ENCODE measurements at regions not wholly inside any gene's neighbourhood (a gene's known extent, or its start where the extent isn't known, plus 50 kb on each side); places are given as distances from the start of the nearest gene placed in this dataset.
A peak's percentile ranks its signal among the peaks of the same experiment; 100 is the strongest.

DNA sequence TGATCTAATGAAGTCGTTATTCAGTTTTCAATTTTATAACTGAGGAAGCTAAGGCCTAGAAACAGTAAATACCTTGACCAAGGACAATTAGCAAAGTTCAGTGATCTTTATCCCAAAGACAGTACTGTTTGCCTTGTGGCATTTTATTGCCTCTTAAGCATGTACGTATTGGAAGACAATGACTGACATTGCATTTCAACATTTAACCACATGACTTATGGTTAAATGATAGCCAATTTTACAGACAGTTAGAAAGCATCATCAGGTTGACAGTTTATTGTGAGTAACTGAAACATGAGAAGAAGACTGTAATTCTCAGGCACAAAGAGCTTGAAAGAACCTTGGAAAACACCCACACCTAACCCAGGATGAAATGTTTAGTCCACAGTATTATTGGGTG is 390.8 kb upstream of the ZNF385D start:
- Histone ChIP-seq H3K4me1 (no peaks in the 10 kb centered on the region), H3K9me3 (no peaks in the 10 kb centered on the region), H3K27ac (no peak overlapping the region), H3K36me3 (no peaks in the 10 kb centered on the region), H3K27me3 (no peaks in the 10 kb centered on the region), H3K4me3 (no peak overlapping the region)
- intact Hi-C loops (cut with DNase I; ENCODE audit: low total_unique reads) = no loop called here
- TF ChIP-seq, protein P1, sequence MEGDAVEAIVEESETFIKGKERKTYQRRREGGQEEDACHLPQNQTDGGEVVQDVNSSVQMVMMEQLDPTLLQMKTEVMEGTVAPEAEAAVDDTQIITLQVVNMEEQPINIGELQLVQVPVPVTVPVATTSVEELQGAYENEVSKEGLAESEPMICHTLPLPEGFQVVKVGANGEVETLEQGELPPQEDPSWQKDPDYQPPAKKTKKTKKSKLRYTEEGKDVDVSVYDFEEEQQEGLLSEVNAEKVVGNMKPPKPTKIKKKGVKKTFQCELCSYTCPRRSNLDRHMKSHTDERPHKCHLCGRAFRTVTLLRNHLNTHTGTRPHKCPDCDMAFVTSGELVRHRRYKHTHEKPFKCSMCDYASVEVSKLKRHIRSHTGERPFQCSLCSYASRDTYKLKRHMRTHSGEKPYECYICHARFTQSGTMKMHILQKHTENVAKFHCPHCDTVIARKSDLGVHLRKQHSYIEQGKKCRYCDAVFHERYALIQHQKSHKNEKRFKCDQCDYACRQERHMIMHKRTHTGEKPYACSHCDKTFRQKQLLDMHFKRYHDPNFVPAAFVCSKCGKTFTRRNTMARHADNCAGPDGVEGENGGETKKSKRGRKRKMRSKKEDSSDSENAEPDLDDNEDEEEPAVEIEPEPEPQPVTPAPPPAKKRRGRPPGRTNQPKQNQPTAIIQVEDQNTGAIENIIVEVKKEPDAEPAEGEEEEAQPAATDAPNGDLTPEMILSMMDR (IDR thresholded peaks at IDR 0.05) = no peak
- TF ChIP-seq POLR2AphosphoS5 (IDR thresholded peaks at IDR 0.05) (no peak), POLR2A (IDR thresholded peaks at IDR 0.05) (no peak)
- DNase-seq (ENCODE audit: low spot score in 2 of 2) = no peak

DNA sequence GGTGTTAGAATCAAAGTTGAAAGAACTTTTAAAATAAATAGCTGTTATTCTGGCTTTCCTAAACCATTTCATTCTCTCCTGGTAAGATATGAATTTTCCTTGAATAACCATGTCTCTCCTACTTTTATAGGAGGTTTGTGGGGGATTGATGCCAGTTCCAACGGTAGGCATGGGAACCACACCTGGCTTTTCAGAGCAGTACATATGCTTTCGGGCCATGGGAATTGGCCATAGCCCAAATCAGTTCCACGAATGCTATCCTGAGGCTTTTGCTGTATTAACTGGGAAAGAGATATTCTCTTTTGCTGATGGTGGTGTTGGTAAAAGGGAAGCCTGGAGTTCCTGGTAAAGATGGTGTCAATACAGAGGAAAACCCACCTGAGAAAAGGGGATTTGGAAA is 396.2 kb upstream of the ZNF385D start:
- intact Hi-C loops (cut with DNase I; ENCODE audit: low total_unique reads) = no loop called here
- H3K27me3 ChIP-seq = no peaks in the 10 kb centered on the region
- no peaks in the 10 kb centered on the region for H3K9me3 ChIP-seq
- no peak overlapping the region for H3K4me3 ChIP-seq
- H3K36me3 ChIP-seq = no peaks in the 10 kb centered on the region
- no peak overlapping the region for H3K27ac ChIP-seq
- TF ChIP-seq, protein P1 (IDR thresholded peaks at IDR 0.05) = no peak
- TF ChIP-seq POLR2AphosphoS5 (IDR thresholded peaks at IDR 0.05) (no peak), POLR2A (IDR thresholded peaks at IDR 0.05) (no peak)
- no peak for DNase-seq (ENCODE audit: low spot score in 2 of 2)
- H3K4me1 ChIP-seq = no peaks in the 10 kb centered on the region

DNA sequence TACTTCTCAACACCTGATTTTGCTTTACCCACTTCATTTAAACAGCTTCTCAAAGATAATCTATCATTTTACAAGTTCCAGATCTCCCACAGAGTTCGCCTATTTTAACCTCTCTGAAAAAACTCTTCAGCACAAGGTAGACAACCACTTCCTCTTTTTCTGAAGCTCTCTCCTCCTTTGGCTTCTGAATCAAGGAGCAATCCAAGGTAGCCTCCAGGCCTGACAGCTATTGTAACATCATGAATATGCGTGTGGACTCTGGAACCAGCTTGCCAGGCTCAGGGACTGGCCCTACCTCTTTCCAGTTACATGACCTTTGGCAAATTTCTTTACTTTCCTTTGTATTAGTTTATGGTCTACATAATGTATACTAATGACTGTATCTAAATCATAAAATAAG is 405.9 kb upstream of the ZNF385D start:
- peak in 1 of 2 donors; percentile 38 for DNase-seq (ENCODE audit: low spot score in 2 of 2)
- Histone ChIP-seq H3K36me3 (no peaks in the 10 kb centered on the region), H3K4me3 (no peak overlapping the region), H3K9me3 (no peaks in the 10 kb centered on the region), H3K27ac (peak overlapping the region in 1 of 2 donors; percentile 11), H3K4me1 (no peaks in the 10 kb centered on the region), H3K27me3 (no peaks in the 10 kb centered on the region)
- TF ChIP-seq, protein P1 (IDR thresholded peaks at IDR 0.05) = no peak
- TF ChIP-seq POLR2AphosphoS5 (IDR thresholded peaks at IDR 0.05) (no peak), POLR2A (IDR thresholded peaks at IDR 0.05) (no peak)
- intact Hi-C loops (cut with DNase I; ENCODE audit: low total_unique reads) = no loop called here

DNA sequence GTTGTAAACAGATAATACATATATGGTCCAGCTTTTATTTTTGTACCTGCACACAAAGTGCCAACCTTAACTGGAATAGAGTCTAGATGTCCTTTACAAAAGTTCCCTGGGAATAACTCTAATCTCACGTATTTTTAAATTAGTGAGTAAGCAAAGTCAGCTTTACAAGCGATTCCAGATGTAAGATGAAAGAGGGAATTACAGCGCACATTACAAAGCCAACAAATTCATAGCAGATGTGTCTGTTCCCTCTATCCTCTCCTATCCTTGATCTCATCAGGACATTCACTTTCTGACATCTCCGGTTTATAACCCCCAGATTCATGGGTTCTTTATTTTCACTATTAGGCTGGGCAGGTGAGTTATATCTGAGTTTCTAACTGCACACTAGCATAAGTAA is 406.8 kb upstream of the ZNF385D start:
- H3K4me3 ChIP-seq = no peak overlapping the region
- intact Hi-C loops (cut with DNase I; ENCODE audit: low total_unique reads) = no loop called here
- no peaks in the 10 kb centered on the region for H3K36me3 ChIP-seq
- DNase-seq (ENCODE audit: low spot score in 2 of 2) = no peak
- no peaks in the 10 kb centered on the region for H3K27me3 ChIP-seq
- TF ChIP-seq POLR2AphosphoS5 (IDR thresholded peaks at IDR 0.05) (no peak), POLR2A (IDR thresholded peaks at IDR 0.05) (no peak)
- TF ChIP-seq, protein P1 (IDR thresholded peaks at IDR 0.05) = no peak
- no peaks in the 10 kb centered on the region for H3K4me1 ChIP-seq
- H3K27ac ChIP-seq = peak overlapping the region in 1 of 2 donors; percentile 3
- no peaks in the 10 kb centered on the region for H3K9me3 ChIP-seq

DNA sequence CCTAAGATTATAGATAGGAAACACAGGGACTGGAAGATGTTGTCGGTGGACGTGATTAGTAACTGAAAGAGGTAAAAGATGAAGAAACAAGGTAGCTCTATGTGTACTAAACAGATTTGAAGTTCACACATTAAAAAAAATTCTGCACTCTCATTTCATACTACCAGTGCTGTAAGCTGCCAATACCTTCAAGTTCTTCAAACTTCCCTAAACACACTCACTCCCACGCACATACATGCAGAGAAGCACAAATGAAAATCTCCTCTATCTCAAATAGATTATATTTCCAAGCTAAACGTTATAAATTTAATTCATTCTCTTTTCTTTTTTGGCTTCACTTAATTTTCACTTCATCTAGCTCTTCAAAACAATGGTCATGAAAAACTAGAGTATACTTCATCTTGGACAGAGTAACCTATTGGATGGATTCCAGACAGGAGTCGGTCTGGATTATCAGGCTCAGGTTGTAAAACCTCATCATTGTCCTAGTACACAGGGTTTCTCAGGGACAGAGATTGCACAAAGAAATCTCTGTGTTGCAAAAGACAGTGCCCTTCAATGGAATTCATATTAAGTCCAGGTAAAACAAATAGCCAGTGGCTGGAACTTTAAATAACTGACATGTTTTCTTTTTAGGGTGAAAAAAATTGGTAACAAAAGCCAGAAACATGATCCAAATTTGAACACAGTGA is 408.1 kb upstream of the ZNF385D start:
- Histone ChIP-seq H3K9me3 (no peaks in the 10 kb centered on the region), H3K4me1 (no peaks in the 10 kb centered on the region), H3K27me3 (no peaks in the 10 kb centered on the region), H3K27ac (peak overlapping the region in 1 of 2 donors; percentile 58), H3K36me3 (no peaks in the 10 kb centered on the region), H3K4me3 (no peak overlapping the region)
- TF ChIP-seq POLR2A (IDR thresholded peaks at IDR 0.05) = no peak
- TF ChIP-seq, protein P1 (IDR thresholded peaks at IDR 0.05) = no peak
- no peak for TF ChIP-seq POLR2AphosphoS5 (IDR thresholded peaks at IDR 0.05)
- DNase-seq (ENCODE audit: low spot score in 2 of 2) = no peak
- intact Hi-C loops (cut with DNase I; ENCODE audit: low total_unique reads) = no loop called here
